ENCODE measurements at regions not wholly inside any gene's neighbourhood (a gene's known extent, or its start where the extent isn't known, plus 50 kb on each side); places are given as distances from the start of the nearest gene placed in this dataset.

DNA sequence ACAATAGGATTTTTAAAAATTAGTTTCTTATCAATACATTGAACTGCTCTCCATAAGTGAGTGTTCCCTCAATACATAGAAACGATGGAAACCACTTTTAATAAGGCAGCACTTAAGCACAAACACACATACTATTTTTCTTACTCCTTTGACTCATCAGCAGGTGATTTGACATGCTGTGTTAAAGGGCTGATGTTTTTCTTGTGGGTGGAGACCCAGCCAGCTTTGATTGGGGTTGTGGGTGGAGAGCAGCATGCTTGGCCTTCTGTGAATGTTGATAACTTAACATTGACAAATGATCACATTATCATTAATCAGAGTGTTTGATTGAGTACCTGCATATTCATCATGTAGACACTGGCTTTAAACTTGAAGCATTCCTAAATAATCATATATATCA lies 223.0 kb upstream of the DPH6 start:
- Histone ChIP-seq H3K79me1 (ENCODE audit: low read depth in 1 of 2, low read length in 2 of 2) (no peaks in the 10 kb centered on the region), H2AK9ac (replicated peaks; ENCODE audit: low read depth, low read length, poor library complexity) (no peak overlapping the region), H3K4me1 (ENCODE audit: control insufficient read depth, insufficient read depth, low read length) (no peaks in the 10 kb centered on the region), H2AFZ (replicated peaks; ENCODE audit: low read length, poor library complexity) (no peak overlapping the region), H4K5ac (ENCODE audit: low read depth, low read length) (no peak overlapping the region), H4K20me1 (ENCODE audit: insufficient read depth, low read length) (no peaks in the 10 kb centered on the region), H3K23ac (ENCODE audit: low read depth, low read length) (no peak overlapping the region), H2BK20ac (ENCODE audit: low read depth, low read length) (no peak overlapping the region), H3K9ac (ENCODE audit: low read depth, low read length) (no peak overlapping the region), H3K56ac (ENCODE audit: extremely low read depth, insufficient read depth, low read length) (no peak overlapping the region), H3K36me3 (ENCODE audit: control insufficient read depth, insufficient read depth, low read length) (no peaks in the 10 kb centered on the region), H3K4me3 (ENCODE audit: insufficient read depth, low read depth, low read length) (no peak overlapping the region), H3K27ac (ENCODE audit: insufficient read depth, low read length) (no peak overlapping the region), H2BK120ac (ENCODE audit: low read depth, low read length) (no peak overlapping the region), H3K9me3 (ENCODE audit: control insufficient read depth, insufficient read depth, low read length) (no peaks in the 10 kb centered on the region), H3K27me3 (ENCODE audit: control insufficient read depth, insufficient read depth, low read length) (no peaks in the 10 kb centered on the region), H3K14ac (replicated peaks; ENCODE audit: low read depth, low read length) (no peak overlapping the region), H2BK15ac (ENCODE audit: low read depth, low read length) (no peak overlapping the region), H3K9me1 (ENCODE audit: insufficient read depth, low read length) (no peaks in the 10 kb centered on the region), H4K8ac (ENCODE audit: low read depth in 2 of 2, low read length in 2 of 2) (no peak overlapping the region), H3K18ac (ENCODE audit: low read depth, low read length) (no peak overlapping the region), H3K4me2 (ENCODE audit: low read depth, low read length) (no peak overlapping the region), H3K4ac (ENCODE audit: low read depth, low read length) (no peak overlapping the region), H2BK5ac (ENCODE audit: low read depth, low read length, poor library complexity, severe bottlenecking) (no peak overlapping the region), H2AK5ac (ENCODE audit: low read depth, low read length) (no peak overlapping the region), H4K91ac (ENCODE audit: insufficient read depth, low read depth, low read length) (no peak overlapping the region)
- POLR2A ChIA-PET (ENCODE audit: unreplicated experiment), result no interaction called here
- in situ Hi-C loops (cut with MboI; ENCODE audit: low sequenced_read_pairs), result no loop called here
- DNase-seq, result no peak
- no TSS peak for BruUV-seq (replicated peaks)
- TF ChIP-seq RAD21 (IDR thresholded peaks at IDR 0.05; ENCODE audit: low read length) (no peak), NFE2L2 (IDR thresholded peaks at IDR 0.05; ENCODE audit: low read depth, low read length) (no peak), SMC3 (IDR thresholded peaks at IDR 0.05; ENCODE audit: low read depth, low read length) (no peak), FOS (IDR thresholded peaks at IDR 0.05; ENCODE audit: low read depth, low read length) (no peak), CHD1 (IDR thresholded peaks at IDR 0.05; ENCODE audit: low read depth, low read length) (no peak), RCOR1 (IDR thresholded peaks at IDR 0.05; ENCODE audit: insufficient replicate concordance, low read length) (no peak), MAFK (IDR thresholded peaks at IDR 0.05; ENCODE audit: low read depth, low read length) (no peak), RFX5 (IDR thresholded peaks at IDR 0.05; ENCODE audit: low read depth, low read length) (no peak), BHLHE40 (IDR thresholded peaks at IDR 0.05; ENCODE audit: low read depth, low read length) (no peak), POLR2A (IDR thresholded peaks at IDR 0.05; ENCODE audit: low read depth, low read length) (no peak), MXI1 (IDR thresholded peaks at IDR 0.05; ENCODE audit: borderline replicate concordance, low read depth, low read length) (no peak), MAZ (IDR thresholded peaks at IDR 0.05; ENCODE audit: borderline replicate concordance, low read depth, low read length) (no peak), CEBPB (IDR thresholded peaks at IDR 0.05; ENCODE audit: low read depth, low read length) (no peak)
- TF ChIP-seq, protein P1, sequence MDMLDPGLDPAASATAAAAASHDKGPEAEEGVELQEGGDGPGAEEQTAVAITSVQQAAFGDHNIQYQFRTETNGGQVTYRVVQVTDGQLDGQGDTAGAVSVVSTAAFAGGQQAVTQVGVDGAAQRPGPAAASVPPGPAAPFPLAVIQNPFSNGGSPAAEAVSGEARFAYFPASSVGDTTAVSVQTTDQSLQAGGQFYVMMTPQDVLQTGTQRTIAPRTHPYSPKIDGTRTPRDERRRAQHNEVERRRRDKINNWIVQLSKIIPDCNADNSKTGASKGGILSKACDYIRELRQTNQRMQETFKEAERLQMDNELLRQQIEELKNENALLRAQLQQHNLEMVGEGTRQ (IDR thresholded peaks at IDR 0.05; ENCODE audit: low read depth, low read length), result no peak
- TF ChIP-seq, protein P2, sequence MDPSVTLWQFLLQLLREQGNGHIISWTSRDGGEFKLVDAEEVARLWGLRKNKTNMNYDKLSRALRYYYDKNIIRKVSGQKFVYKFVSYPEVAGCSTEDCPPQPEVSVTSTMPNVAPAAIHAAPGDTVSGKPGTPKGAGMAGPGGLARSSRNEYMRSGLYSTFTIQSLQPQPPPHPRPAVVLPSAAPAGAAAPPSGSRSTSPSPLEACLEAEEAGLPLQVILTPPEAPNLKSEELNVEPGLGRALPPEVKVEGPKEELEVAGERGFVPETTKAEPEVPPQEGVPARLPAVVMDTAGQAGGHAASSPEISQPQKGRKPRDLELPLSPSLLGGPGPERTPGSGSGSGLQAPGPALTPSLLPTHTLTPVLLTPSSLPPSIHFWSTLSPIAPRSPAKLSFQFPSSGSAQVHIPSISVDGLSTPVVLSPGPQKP (IDR thresholded peaks at IDR 0.05; ENCODE audit: borderline replicate concordance, low read depth, low read length), result no peak
- TF ChIP-seq, protein P3, sequence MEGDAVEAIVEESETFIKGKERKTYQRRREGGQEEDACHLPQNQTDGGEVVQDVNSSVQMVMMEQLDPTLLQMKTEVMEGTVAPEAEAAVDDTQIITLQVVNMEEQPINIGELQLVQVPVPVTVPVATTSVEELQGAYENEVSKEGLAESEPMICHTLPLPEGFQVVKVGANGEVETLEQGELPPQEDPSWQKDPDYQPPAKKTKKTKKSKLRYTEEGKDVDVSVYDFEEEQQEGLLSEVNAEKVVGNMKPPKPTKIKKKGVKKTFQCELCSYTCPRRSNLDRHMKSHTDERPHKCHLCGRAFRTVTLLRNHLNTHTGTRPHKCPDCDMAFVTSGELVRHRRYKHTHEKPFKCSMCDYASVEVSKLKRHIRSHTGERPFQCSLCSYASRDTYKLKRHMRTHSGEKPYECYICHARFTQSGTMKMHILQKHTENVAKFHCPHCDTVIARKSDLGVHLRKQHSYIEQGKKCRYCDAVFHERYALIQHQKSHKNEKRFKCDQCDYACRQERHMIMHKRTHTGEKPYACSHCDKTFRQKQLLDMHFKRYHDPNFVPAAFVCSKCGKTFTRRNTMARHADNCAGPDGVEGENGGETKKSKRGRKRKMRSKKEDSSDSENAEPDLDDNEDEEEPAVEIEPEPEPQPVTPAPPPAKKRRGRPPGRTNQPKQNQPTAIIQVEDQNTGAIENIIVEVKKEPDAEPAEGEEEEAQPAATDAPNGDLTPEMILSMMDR (conservative IDR thresholded peaks at IDR 0.05; ENCODE audit: low read depth, low read length), result no peak
- CTCF ChIA-PET, result no interaction called here
- dilution Hi-C loops (cut with HindIII; ENCODE audit: low sequenced_read_pairs, unreplicated experiment), result no loop called here
- WGBS, 2 experiments (ENCODE audit: extremely low coverage in 2 of 2, insufficient read length in 1 of 2), result no CpG with 5 or more reads among the region's 1 CpG
- no peak for ATAC-seq (ENCODE audit: low read depth)
- intact Hi-C loops (cut with micrococcal nuclease), result no loop called here

Measured in IMR-90 (cell line).